ENCODE measurements at regions not wholly inside any gene's neighbourhood (a gene's known extent, or its start where the extent isn't known, plus 50 kb on each side); places are given as distances from the start of the nearest gene placed in this dataset.

- TF ChIP-seq CTCF (tag by site-specific recombination; IDR thresholded peaks at IDR 0.05): no peak
- TF ChIP-seq ZNF175 (tag by site-specific recombination; IDR thresholded peaks at IDR 0.05): no peak
- no peak for TF ChIP-seq ZNF776 (tag by site-specific recombination; IDR thresholded peaks at IDR 0.05; ENCODE audit: borderline replicate concordance)
- no peak for TF ChIP-seq ZNF138 (tag by site-specific recombination; IDR thresholded peaks at IDR 0.05; ENCODE audit: borderline replicate concordance)
- TF ChIP-seq ZNF239 (tag by site-specific recombination; IDR thresholded peaks at IDR 0.05): no peak
- TF ChIP-seq REPIN1 (tag by site-specific recombination; IDR thresholded peaks at IDR 0.05; ENCODE audit: low read depth): no peak
- TF ChIP-seq REST (tag by site-specific recombination; IDR thresholded peaks at IDR 0.05): no peak
- no peak for TF ChIP-seq ZNF416 (tag by site-specific recombination; IDR thresholded peaks at IDR 0.05)
- no peak for TF ChIP-seq ZNF529 (tag by site-specific recombination; IDR thresholded peaks at IDR 0.05; ENCODE audit: insufficient replicate concordance)
- no peak for TF ChIP-seq PATZ1 (tag by site-specific recombination; IDR thresholded peaks at IDR 0.05)
- no peak for TF ChIP-seq ZNF398 (tag by site-specific recombination; IDR thresholded peaks at IDR 0.05)
- no peak for TF ChIP-seq ZBTB49 (tag by site-specific recombination; IDR thresholded peaks at IDR 0.05; ENCODE audit: low read depth)
- no peak for TF ChIP-seq BCL11B (tag by site-specific recombination; IDR thresholded peaks at IDR 0.05; ENCODE audit: low read depth)
- no peak for TF ChIP-seq HOXA7 (CRISPR knock-in tag; IDR thresholded peaks at IDR 0.05; ENCODE audit: borderline replicate concordance)
Observed at GRCh38 chr14:82501554-82501953, 967.9 kb upstream of the SEL1L start.
